Tibial nerve (tissue), 4 donors: ENCODE measurements at regions not wholly inside any gene's neighbourhood (a gene's known extent, or its start where the extent isn't known, plus 50 kb on each side); places are given as distances from the start of the nearest gene placed in this dataset.

Experiments
- CTCF ChIP-seq, 5 experiments: fragments of 200-600 bp in 3 of 5; fragments of 450-650 bp in 2 of 5; sonication (generic) in 3 of 5; IDR thresholded peaks; one replicate each; pipeline ENCODE4 v1.5.1; 2016 to 2019; ENCODE audit warnings: antibody characterized with exemption in 5 of 5, mild to moderate bottlenecking in 3 of 5, moderate library complexity in 2 of 5
- EP300 ChIP-seq, 2 donors: sonication (generic); formaldehyde crosslinking; IDR thresholded peaks; one replicate each; pipeline ENCODE4 v1.6.1; 2017; ENCODE audit warnings: antibody characterized with exemption in 2 of 2, mild to moderate bottlenecking in 1 of 2

DNA sequence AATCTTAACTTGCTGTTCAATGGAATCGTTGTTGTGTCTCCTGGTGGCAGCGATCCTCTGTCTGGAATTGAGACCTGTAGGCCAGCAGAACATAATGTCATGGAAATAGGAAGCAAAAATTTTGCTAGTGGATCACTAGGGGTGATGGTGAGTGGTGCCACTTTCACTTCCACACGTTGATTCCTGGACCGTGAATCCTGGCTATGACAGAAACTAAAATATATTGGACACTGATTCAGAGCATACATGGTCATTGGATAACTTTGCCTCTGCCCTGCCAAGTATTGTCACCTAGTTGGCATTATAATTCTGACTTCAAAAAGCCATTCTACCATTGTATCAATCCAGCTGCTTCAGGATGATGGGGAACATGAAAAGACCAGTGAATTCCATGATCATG lies 353.2 kb downstream of the IRX1 start:
- TF ChIP-seq EP300 (IDR thresholded peaks at IDR 0.05), result no peak
- TF ChIP-seq CTCF (IDR thresholded peaks at IDR 0.05), result no peak
